Heart left ventricle (tissue), 13 donors: ENCODE measurements at regions not wholly inside any gene's neighbourhood (a gene's known extent, or its start where the extent isn't known, plus 50 kb on each side); places are given as distances from the start of the nearest gene placed in this dataset.

Source experiments
- CTCF ChIP-seq, 12 donors: fragments of 200-600 bp; sonication (generic) in 4 of 12; IDR thresholded peaks; one replicate each; pipeline versions ENCODE4 v1.5.0 to v1.8.0; 2018 to 2022; ENCODE audit warnings: antibody characterized with exemption in 12 of 12, mild to moderate bottlenecking in 5 of 12
- POLR2A ChIP-seq, 2 donors: fragments of 450-650 bp; IDR thresholded peaks; one replicate each; pipeline ENCODE4 v1.6.1; 2017; ENCODE audit warnings: antibody characterized with exemption in 2 of 2, mild to moderate bottlenecking in 2 of 2, moderate library complexity in 2 of 2
- donor health status: ischemic (EF 13 %, LVEDD 7.1; RV severe dilation, severe dysfunction).
- donor health status: DM: no; HTN: yes; CAD: no.
- donor health status: DM: no; HTN: no; CAD: no.
- donor health status: ischemic (EF 25% LVEDD 6.9; RV normal size, moderate dysfunction).
- donor health status: ischemic (EF 25% LVEDD 5.7; RV mildly dilated, moderate dysfunction).
- donor health status: ischemic (EF 35%, LVEDD 5.7; RV mildly dilated, moderate dysfunction).
- donor health status: nonischemic (EF 11% LVEDD 7.7; RV severe dilation, severe dysfunction).
- donor health status: DM: yes; HTN: yes; CAD: no.
- donor health status: PGD.
- donor health status: ischemic (EF 29% LVEDD 5.4; RV normal size, mild dysfunction).
- donor health status: nonischemic (EF 23%, LVEDD 6.1; RV moderate dilation, normal function).

DNA sequence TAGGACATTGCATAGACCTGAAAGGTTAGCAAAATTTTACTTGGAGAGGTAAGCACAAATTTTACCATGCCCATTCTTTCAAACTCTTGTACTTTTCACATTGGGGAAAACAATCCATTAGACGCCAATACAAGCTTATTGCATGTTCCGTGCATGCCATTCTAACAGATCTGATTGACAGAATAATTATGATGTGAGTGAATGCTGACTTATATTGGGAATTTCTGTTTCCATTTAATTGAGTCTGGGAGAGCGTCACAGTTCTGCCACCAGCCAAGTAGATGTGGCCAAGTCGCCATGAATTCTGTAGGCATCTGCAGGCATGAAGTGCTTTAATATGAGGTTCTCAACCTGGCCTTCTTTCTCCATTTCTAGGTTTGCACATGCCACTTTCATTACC is 1097.4 kb downstream of the VRK1 start:
- no peak for TF ChIP-seq POLR2A (IDR thresholded peaks at IDR 0.05)
- no peak for TF ChIP-seq CTCF (IDR thresholded peaks at IDR 0.05)
